Smooth muscle cell (in vitro differentiated cells): ENCODE measurements at regions not wholly inside any gene's neighbourhood (a gene's known extent, or its start where the extent isn't known, plus 50 kb on each side); places are given as distances from the start of the nearest gene placed in this dataset.

Source experiments
- DNase-seq: peaks from one replicate; lab custom pipeline; 2025; ENCODE audit not compliant: unreplicated experiment; lab: John Stamatoyannopoulos, UW
- H2AFZ ChIP-seq: fragments of 200-600 bp; sonication (generic); 2 replicates; pipeline ENCODE4 v1.6.0; 2016; ENCODE audit warnings: antibody characterized with exemption, low read depth, mild to moderate bottlenecking
- H3F3A ChIP-seq: fragments of 200-600 bp; sonication (generic); 2 replicates; pipeline ENCODE4 v1.6.0; 2017; ENCODE audit warnings: antibody characterized with exemption, low read depth
- H3K27ac ChIP-seq: fragments of 200-600 bp; sonication (generic); 2 replicates; pipeline ENCODE4 v1.5.1; 2016; ENCODE audit warnings: low read depth, mild to moderate bottlenecking
- H3K27me3 ChIP-seq: fragments of 200-600 bp; sonication (generic); 2 replicates; pipeline ENCODE4 v1.6.1; 2016; ENCODE audit warnings: low read depth, mild to moderate bottlenecking
- H3K36me3 ChIP-seq: fragments of 200-600 bp; sonication (generic); 2 replicates; pipeline ENCODE4 v1.5.1; 2016; ENCODE audit warnings: low read depth
- H3K4me1 ChIP-seq: fragments of 200-600 bp; sonication (generic); 2 replicates; pipeline ENCODE4 v1.5.1; 2016; ENCODE audit warnings: low read depth
- H3K4me2 ChIP-seq: fragments of 200-600 bp; sonication (generic); 2 replicates; pipeline ENCODE4 v1.6.0; 2016; ENCODE audit warnings: mild to moderate bottlenecking
- H3K4me3 ChIP-seq: fragments of 200-600 bp; sonication (generic); 2 replicates; pipeline ENCODE4 v1.5.1; 2016; ENCODE audit warnings: mild to moderate bottlenecking
- H3K79me2 ChIP-seq: fragments of 200-600 bp; sonication (generic); 2 replicates; pipeline ENCODE4 v1.6.0; 2016; ENCODE audit warnings: low read depth, mild to moderate bottlenecking
- H3K9ac ChIP-seq: fragments of 200-600 bp; sonication (generic); 2 replicates; pipeline ENCODE4 v1.6.0; 2016; ENCODE audit warnings: low read depth
- H3K9me3 ChIP-seq: fragments of 200-600 bp; sonication (generic); replicated peaks from 2 replicates; pipeline ENCODE4 v1.5.1; 2016; ENCODE audit warnings: low read depth
- H4K20me1 ChIP-seq: fragments of 200-600 bp; sonication (generic); 2 replicates; pipeline ENCODE4 v1.6.0; 2016; ENCODE audit warnings: low read depth
- WGBS: methylation state at CpG from one replicate; pipeline ENCODE4 v1.1.7; 2016; ENCODE audit warnings: low lambda C conversion rate; 5-methylcytosine and 5-hydroxymethylcytosine counted together
- TF ChIP-seq, protein P1 (sequence below): fragments of 200-600 bp; sonication (generic); IDR thresholded peaks from 2 replicates; pipeline ENCODE4 v1.5.1; 2017; ENCODE audit warnings: borderline replicate concordance, mild to moderate bottlenecking, antibody characterized with exemption; ENCODE audit not compliant: insufficient read depth, poor library complexity, severe bottlenecking

DNA sequence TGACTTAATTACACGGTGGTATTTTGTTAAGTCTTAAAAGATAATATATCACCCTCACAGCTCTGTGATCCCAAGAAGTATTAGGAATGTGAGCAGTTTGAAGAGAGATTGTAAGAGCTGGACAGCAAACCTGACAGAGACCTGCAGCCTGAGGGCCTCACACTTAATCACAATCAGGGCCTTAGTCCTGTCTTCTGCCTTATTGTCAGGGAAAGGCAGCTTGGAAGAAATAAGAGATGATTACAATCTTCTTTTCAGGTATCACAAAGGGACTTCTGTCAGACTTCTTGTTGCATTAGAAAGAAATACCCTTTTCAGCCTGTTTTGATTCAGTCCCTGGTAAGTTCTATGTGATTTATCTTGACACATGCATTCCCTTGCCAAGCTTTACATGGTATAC is 1433.8 kb upstream of the SLC39A10 start:
- DNase-seq, result no peak
- H3K27me3 ChIP-seq, result no peaks in the 10 kb centered on the region
- H3K4me1 ChIP-seq, result no peaks in the 10 kb centered on the region
- H3F3A ChIP-seq, result no peaks in the 10 kb centered on the region
- H3K9me3 ChIP-seq, result no peaks in the 10 kb centered on the region
- no peak overlapping the region for H3K27ac ChIP-seq
- no peak overlapping the region for H2AFZ ChIP-seq
- H3K4me3 ChIP-seq, result no peak overlapping the region
- no peak overlapping the region for H3K4me2 ChIP-seq
- H3K9ac ChIP-seq, result no peak overlapping the region
- H3K36me3 ChIP-seq, result no peaks in the 10 kb centered on the region
- H4K20me1 ChIP-seq, result no peaks in the 10 kb centered on the region
- TF ChIP-seq, protein P1, sequence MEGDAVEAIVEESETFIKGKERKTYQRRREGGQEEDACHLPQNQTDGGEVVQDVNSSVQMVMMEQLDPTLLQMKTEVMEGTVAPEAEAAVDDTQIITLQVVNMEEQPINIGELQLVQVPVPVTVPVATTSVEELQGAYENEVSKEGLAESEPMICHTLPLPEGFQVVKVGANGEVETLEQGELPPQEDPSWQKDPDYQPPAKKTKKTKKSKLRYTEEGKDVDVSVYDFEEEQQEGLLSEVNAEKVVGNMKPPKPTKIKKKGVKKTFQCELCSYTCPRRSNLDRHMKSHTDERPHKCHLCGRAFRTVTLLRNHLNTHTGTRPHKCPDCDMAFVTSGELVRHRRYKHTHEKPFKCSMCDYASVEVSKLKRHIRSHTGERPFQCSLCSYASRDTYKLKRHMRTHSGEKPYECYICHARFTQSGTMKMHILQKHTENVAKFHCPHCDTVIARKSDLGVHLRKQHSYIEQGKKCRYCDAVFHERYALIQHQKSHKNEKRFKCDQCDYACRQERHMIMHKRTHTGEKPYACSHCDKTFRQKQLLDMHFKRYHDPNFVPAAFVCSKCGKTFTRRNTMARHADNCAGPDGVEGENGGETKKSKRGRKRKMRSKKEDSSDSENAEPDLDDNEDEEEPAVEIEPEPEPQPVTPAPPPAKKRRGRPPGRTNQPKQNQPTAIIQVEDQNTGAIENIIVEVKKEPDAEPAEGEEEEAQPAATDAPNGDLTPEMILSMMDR, result no peak
- WGBS, result 72% methylated on average over 1 of the region's 1 CpG
- H3K79me2 ChIP-seq, result no peaks in the 10 kb centered on the region

GRCh38 chr2:194214192-194214591 is 1442.8 kb upstream of the SLC39A10 start:
- Histone ChIP-seq H3K9ac (no peak overlapping the region), H3F3A (no peaks in the 10 kb centered on the region), H3K4me2 (no peak overlapping the region), H3K4me3 (no peak overlapping the region), H3K36me3 (no peaks in the 10 kb centered on the region), H3K27me3 (no peaks in the 10 kb centered on the region), H3K9me3 (no peaks in the 10 kb centered on the region), H3K4me1 (no peaks in the 10 kb centered on the region), H2AFZ (no peak overlapping the region), H3K27ac (no peak overlapping the region), H4K20me1 (no peaks in the 10 kb centered on the region), H3K79me2 (no peaks in the 10 kb centered on the region)
- no peak for DNase-seq
- TF ChIP-seq, protein P1, result no peak

- Histone ChIP-seq H3K36me3 (no peaks in the 10 kb centered on the region), H3K4me2 (no peak overlapping the region), H3K9me3 (no peaks in the 10 kb centered on the region), H3K27me3 (no peaks in the 10 kb centered on the region), H2AFZ (no peak overlapping the region), H3K79me2 (no peaks in the 10 kb centered on the region), H3K9ac (no peak overlapping the region), H3K4me3 (no peak overlapping the region), H3K4me1 (no peaks in the 10 kb centered on the region), H3F3A (peaks cover 3% of the 10 kb centered on the region), H4K20me1 (no peaks in the 10 kb centered on the region), H3K27ac (no peak overlapping the region)
- TF ChIP-seq, protein P1, result no peak
- WGBS, result 67% methylated on average over 5 of the region's 5 CpGs
- no peak for DNase-seq
Measured at GRCh38 chr2:194205568-194206227, 1451.3 kb upstream of the SLC39A10 start.

DNA sequence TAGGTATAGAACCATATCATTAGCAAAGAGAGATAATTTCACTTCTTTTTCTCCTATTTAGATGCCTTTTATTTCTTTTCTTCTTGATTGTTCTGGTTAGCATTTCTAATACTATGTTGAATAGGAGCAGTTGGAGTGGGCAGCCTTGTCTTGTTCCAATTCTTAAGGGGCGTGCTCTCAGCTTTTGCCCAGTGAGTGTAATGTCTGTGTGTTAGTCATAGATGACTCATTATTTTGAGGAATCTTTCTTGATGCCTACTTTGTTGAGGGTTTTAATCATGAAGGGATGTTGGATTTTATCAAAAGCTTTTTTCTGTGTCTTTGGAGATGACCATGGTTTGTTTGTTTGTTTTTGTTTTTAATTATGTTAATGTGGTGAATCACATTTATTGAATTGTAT is 1453.1 kb upstream of the SLC39A10 start:
- H3F3A ChIP-seq, result peaks cover 3% of the 10 kb centered on the region
- H3K4me2 ChIP-seq, result no peak overlapping the region
- H3K9ac ChIP-seq, result no peak overlapping the region
- H3K36me3 ChIP-seq, result no peaks in the 10 kb centered on the region
- peak overlapping the region; percentile 1 for H3K27ac ChIP-seq
- no peaks in the 10 kb centered on the region for H3K27me3 ChIP-seq
- 30% methylated on average over 1 of the region's 1 CpG for WGBS
- no peaks in the 10 kb centered on the region for H3K9me3 ChIP-seq
- H2AFZ ChIP-seq, result no peak overlapping the region
- no peaks in the 10 kb centered on the region for H3K79me2 ChIP-seq
- TF ChIP-seq, protein P1, result no peak
- no peaks in the 10 kb centered on the region for H4K20me1 ChIP-seq
- no peak for DNase-seq
- no peaks in the 10 kb centered on the region for H3K4me1 ChIP-seq
- no peak overlapping the region for H3K4me3 ChIP-seq
